Adrenal gland (tissue), 5 donors: ENCODE measurements at regions not wholly inside any gene's neighbourhood (a gene's known extent, or its start where the extent isn't known, plus 50 kb on each side); places are given as distances from the start of the nearest gene placed in this dataset.

Experiments
- POLR2A ChIP-seq, 2 donors: fragments of 450-650 bp; IDR thresholded peaks; one replicate each; pipeline ENCODE4 v1.6.1; 2017; ENCODE audit warnings: antibody characterized with exemption in 2 of 2, mild to moderate bottlenecking in 2 of 2, moderate library complexity in 1 of 2
- TF ChIP-seq, protein P1 (sequence below), 6 experiments: fragments of 450-650 bp in 4 of 6; fragments of 200-600 bp in 2 of 6; sonication (generic) in 1 of 6; IDR thresholded peaks; 1 replicate in 5 of 6; 2 replicates in 1 of 6; pipeline versions ENCODE4 v1.5.1 to v1.8.0; 2016 to 2021; ENCODE audit warnings: antibody characterized with exemption in 6 of 6, mild to moderate bottlenecking in 2 of 6, moderate library complexity in 1 of 6
- donor health status: DM: no; HTN: no; CAD: no.

DNA sequence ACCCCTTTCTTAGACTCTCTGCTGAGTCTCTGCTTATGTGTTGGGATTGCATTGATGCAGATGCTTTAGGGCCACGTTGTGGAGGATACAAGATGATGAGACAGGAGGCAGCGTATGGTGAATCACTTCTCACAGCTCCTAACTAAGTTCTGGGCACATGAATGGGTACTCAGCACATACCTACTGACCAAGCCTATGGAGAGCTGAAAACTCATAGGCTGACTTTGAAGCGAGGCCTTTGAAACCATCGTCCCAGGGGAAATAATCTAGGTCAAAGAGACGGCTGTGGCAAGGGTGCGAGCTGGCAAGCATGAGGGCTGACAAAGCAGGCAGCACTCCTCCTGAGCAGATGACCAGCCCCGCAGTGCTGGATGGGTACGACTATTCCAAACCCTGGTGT lies 180.2 kb upstream of the TNP1 start:
- TF ChIP-seq, protein P1, sequence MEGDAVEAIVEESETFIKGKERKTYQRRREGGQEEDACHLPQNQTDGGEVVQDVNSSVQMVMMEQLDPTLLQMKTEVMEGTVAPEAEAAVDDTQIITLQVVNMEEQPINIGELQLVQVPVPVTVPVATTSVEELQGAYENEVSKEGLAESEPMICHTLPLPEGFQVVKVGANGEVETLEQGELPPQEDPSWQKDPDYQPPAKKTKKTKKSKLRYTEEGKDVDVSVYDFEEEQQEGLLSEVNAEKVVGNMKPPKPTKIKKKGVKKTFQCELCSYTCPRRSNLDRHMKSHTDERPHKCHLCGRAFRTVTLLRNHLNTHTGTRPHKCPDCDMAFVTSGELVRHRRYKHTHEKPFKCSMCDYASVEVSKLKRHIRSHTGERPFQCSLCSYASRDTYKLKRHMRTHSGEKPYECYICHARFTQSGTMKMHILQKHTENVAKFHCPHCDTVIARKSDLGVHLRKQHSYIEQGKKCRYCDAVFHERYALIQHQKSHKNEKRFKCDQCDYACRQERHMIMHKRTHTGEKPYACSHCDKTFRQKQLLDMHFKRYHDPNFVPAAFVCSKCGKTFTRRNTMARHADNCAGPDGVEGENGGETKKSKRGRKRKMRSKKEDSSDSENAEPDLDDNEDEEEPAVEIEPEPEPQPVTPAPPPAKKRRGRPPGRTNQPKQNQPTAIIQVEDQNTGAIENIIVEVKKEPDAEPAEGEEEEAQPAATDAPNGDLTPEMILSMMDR (IDR thresholded peaks at IDR 0.05) = no peak
- no peak for TF ChIP-seq POLR2A (IDR thresholded peaks at IDR 0.05)
